ENCODE measurements at regions not wholly inside any gene's neighbourhood (a gene's known extent, or its start where the extent isn't known, plus 50 kb on each side); places are given as distances from the start of the nearest gene placed in this dataset.

GRCh38 chr12:31210541-31210940 lies 115.4 kb downstream of the SINHCAF start:
- no peak for TF ChIP-seq RARB (CRISPR knock-in tag; IDR thresholded peaks at IDR 0.05)
- no peak for TF ChIP-seq CSDC2 (CRISPR knock-in tag; IDR thresholded peaks at IDR 0.05)
- no peak for TF ChIP-seq PATZ1 (CRISPR knock-in tag; IDR thresholded peaks at IDR 0.05; ENCODE audit: borderline replicate concordance)
- no peak for TF ChIP-seq GLIS3 (CRISPR knock-in tag; IDR thresholded peaks at IDR 0.05)
- TF ChIP-seq, protein P1, sequence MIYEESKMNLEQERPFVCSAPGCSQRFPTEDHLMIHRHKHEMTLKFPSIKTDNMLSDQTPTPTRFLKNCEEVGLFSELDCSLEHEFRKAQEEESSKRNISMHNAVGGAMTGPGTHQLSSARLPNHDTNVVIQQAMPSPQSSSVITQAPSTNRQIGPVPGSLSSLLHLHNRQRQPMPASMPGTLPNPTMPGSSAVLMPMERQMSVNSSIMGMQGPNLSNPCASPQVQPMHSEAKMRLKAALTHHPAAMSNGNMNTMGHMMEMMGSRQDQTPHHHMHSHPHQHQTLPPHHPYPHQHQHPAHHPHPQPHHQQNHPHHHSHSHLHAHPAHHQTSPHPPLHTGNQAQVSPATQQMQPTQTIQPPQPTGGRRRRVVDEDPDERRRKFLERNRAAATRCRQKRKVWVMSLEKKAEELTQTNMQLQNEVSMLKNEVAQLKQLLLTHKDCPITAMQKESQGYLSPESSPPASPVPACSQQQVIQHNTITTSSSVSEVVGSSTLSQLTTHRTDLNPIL (CRISPR knock-in tag; IDR thresholded peaks at IDR 0.05; ENCODE audit: low read depth), result no peak
- no peak for TF ChIP-seq ZNF565 (CRISPR knock-in tag; conservative IDR thresholded peaks at IDR 0.05; ENCODE audit: low read depth)
- no peak for TF ChIP-seq ZNF70 (CRISPR knock-in tag; IDR thresholded peaks at IDR 0.05)
- no peak for TF ChIP-seq ZFP30 (CRISPR knock-in tag; IDR thresholded peaks at IDR 0.05)

Measured in SK-N-SH treated with all-trans-retinoic acid at 6 μM for 48 hours (cell line).